Fibroblast of the aortic adventitia (primary cell): ENCODE measurements at regions not wholly inside any gene's neighbourhood (a gene's known extent, or its start where the extent isn't known, plus 50 kb on each side); places are given as distances from the start of the nearest gene placed in this dataset.
A peak's percentile ranks its signal among the peaks of the same experiment; 100 is the strongest.

Source experiments
- DNase-seq: peaks from one replicate; pipeline ENCODE4 v3.0.0-alpha.2; 2010; ENCODE audit warnings: low read depth
- H3K4me3 ChIP-seq: 2 replicates; pipeline ENCODE4 v1.5.1; 2011; ENCODE audit warnings: low read depth, mild to moderate bottlenecking, control low read depth, low read length, moderate library complexity
- TF ChIP-seq, protein P1 (sequence below): IDR thresholded peaks from 2 replicates; pipeline ENCODE4 v1.5.1; 2011; ENCODE audit warnings: mild to moderate bottlenecking, low read length, control low read depth, inconsistent platforms; ENCODE audit not compliant: insufficient read depth

DNA sequence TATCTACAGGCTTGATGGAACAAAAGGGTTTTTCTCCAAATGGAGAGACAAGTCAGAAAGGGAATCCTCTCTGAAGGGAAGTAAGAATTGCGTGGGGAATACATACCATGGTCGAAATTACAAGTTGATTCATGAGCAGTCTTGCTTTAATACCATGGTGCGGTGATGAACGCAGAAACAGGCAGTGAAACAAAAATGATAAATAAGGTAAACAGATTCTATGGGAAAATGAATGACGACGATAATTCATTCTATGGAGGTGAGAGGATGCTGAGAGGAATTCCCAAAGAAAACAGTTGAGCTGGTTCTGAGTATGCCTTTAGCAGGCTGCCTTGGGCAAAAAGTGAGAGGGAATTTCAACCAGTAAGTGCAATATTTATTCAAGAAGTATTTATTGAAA lies 209.4 kb upstream of the RUNX1 start:
- no peak overlapping the region for H3K4me3 ChIP-seq
- DNase-seq, result no peak
- TF ChIP-seq, protein P1, sequence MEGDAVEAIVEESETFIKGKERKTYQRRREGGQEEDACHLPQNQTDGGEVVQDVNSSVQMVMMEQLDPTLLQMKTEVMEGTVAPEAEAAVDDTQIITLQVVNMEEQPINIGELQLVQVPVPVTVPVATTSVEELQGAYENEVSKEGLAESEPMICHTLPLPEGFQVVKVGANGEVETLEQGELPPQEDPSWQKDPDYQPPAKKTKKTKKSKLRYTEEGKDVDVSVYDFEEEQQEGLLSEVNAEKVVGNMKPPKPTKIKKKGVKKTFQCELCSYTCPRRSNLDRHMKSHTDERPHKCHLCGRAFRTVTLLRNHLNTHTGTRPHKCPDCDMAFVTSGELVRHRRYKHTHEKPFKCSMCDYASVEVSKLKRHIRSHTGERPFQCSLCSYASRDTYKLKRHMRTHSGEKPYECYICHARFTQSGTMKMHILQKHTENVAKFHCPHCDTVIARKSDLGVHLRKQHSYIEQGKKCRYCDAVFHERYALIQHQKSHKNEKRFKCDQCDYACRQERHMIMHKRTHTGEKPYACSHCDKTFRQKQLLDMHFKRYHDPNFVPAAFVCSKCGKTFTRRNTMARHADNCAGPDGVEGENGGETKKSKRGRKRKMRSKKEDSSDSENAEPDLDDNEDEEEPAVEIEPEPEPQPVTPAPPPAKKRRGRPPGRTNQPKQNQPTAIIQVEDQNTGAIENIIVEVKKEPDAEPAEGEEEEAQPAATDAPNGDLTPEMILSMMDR, result no peak

DNA sequence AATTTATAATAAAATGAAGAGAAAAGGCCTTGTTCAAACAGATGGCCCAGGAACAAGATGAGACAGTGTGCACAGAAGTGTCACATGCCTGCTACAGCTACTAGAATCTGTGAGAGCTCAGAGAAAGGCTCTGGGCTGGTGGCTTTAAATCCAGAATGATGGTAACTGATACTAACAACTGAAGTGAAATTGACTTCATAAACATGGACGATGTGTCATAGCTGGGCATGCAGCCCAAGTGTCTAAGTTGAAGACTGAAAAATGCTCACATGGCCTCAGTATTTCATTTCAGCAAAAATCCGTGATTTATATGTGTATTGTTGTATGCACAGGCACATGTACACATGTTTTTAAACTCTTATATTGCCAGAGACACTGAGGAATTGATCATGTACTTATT lies 208.3 kb upstream of the RUNX1 start:
- DNase-seq, result peak; percentile 98
- no peak overlapping the region for H3K4me3 ChIP-seq

DNA sequence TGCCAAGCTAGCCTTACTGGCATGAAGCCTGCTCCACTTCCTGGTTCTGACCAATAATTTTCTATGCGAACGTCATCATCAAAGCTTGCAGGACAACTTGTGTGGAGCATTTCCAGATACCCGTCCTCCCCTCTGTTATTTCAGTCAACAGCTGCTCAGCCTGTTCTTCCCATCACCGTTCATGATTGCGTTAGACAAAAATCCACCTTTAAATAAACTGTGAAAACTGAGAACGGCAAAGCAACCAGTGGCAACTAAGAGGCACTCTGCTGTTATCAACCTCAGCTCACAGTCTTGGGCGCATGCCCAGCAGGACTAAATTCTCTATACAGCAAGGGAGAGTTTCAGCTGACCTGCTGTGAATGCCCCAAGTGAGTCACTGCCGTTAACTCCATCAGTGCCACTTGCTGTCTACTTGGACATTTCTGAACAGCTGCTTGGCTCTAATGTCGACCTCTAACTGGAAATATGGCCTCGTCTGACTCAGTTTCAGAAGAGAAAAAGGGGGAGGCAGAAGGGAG lies 207.4 kb upstream of the RUNX1 start:
- TF ChIP-seq, protein P1, result peak; percentile 13
- peak; percentile 100 for DNase-seq
- H3K4me3 ChIP-seq, result no peak overlapping the region

More for the DNA sequence above, 208.3 kb upstream of the RUNX1 start:
- TF ChIP-seq, protein P1, result no peak

DNA sequence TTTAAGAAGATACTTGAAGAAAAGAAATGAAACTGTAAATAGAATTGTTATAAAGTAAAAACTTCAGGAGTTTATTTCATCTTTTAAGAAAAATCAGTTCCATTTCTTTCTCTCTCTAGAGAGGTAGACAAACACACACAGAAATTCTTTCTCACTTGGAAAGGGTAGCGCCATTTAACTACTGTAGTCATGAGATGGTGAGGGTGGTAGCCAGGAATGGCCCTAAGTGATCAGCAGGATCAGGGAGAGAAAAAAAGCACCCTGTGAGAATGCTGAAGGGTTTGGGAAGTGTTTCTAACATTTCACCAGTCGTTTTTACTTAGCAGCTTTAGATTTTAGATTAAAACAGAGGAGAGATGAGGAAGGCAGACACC lies 205.7 kb upstream of the RUNX1 start:
- DNase-seq, result no peak
- no peak overlapping the region for H3K4me3 ChIP-seq
- TF ChIP-seq, protein P1, result no peak

DNA sequence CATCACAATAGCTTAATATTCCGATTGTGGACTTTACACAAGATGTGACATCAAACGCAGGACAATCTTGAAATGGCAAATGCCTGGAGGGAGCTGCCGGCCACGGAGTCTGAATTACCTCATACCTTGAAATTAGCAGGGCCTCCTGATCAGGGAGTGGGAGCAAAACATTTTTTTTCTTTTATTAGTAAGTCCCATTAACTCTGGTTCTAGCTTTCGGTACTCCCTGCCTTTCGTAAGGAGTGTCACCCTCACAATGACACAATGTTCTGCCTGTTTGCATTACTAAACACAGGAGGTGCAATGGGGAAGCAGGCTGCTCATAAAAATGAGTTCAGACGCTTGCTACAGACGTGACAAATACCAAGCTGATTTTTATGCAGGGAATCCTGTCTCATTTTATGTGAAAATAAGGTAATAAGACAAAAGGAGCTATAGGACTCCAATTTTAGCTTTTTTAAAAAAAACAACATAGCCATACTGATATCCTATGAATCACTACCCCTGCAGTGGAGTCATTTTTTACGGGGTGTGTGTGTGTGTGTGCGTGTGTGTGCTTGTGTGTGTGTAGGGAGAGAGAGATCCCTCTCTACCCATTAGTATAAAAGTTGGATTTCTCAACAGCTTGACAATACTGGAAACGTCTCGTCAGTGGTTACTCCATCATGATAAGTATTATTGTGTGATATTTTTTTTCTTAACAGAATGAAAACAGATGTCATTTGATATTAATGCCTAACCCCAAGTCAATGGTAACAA lies 205.1 kb upstream of the RUNX1 start:
- peak; percentile 97 for DNase-seq
- no peak overlapping the region for H3K4me3 ChIP-seq
- TF ChIP-seq, protein P1, result no peak

DNA sequence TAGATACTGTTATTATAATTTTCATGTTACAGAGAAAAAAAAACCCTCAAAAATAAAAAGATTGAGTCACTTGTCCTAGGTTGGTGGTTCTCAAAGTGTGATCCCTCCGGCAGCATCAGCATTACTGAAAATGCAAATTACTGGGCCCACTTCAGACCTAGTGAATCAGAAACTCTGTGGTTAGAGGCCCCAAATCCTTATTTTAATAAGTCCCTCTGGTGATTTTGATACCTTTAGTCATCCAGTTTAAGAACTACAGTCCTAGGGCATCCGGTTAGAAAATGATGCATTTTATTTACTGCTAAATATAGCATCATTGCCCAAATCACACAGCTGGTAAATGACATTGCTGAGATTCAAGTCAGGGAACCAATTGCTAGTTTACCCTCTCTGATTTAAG lies 203.7 kb upstream of the RUNX1 start:
- peak; percentile 30 for DNase-seq
- H3K4me3 ChIP-seq, result no peak overlapping the region
- TF ChIP-seq, protein P1, result no peak
